GM12878 (cell line): ENCODE measurements at regions not wholly inside any gene's neighbourhood (a gene's known extent, or its start where the extent isn't known, plus 50 kb on each side); places are given as distances from the start of the nearest gene placed in this dataset.

Experiments
- ATF2 ChIP-seq: IDR thresholded peaks from 2 replicates; pipeline ENCODE4 v1.6.1; 2012; ENCODE audit warnings: low read length, inconsistent platforms
- ATF7 ChIP-seq: fragments of 450-650 bp; IDR thresholded peaks from 2 replicates; pipeline ENCODE4 v1.6.1; 2016; ENCODE audit warnings: low read depth, mild to moderate bottlenecking
- BACH1 ChIP-seq: fragments of 450-650 bp; IDR thresholded peaks from 2 replicates; pipeline ENCODE4 v1.6.1; 2017; ENCODE audit warnings: mild to moderate bottlenecking, borderline replicate concordance
- BHLHE40 ChIP-seq, 2 experiments: fragments of 450-650 bp in 1 of 2; IDR thresholded peaks; 2 replicates each; pipeline ENCODE4 v1.6.1; 2011 to 2017; ENCODE audit warnings: low read depth in 2 of 2, borderline replicate concordance in 1 of 2, improper control_type of control experiment in 1 of 2, low read length in 1 of 2, mild to moderate bottlenecking in 1 of 2
- CBX3 ChIP-seq: fragments of 200-600 bp; sonication (generic); IDR thresholded peaks from 2 replicates; pipeline ENCODE4 v1.6.1; 2016; ENCODE audit warnings: low read depth, borderline replicate concordance
- CHD2 ChIP-seq: IDR thresholded peaks from 2 replicates; pipeline ENCODE4 v1.6.1; 2011; ENCODE audit warnings: low read depth, low read length, improper control_type of control experiment, borderline replicate concordance
- E2F4 ChIP-seq: IDR thresholded peaks from 2 replicates; pipeline ENCODE4 v1.6.1; 2012; ENCODE audit warnings: low read depth, low read length, improper control_type of control experiment
- EED ChIP-seq: sonication (generic); IDR thresholded peaks from 2 replicates; pipeline ENCODE4 v1.6.1; 2016; ENCODE audit warnings: antibody characterized with exemption, low read depth
- HDAC6 ChIP-seq: fragments of 200-600 bp; sonication (generic); IDR thresholded peaks from one replicate; pipeline ENCODE4 v1.8.0; 2017; ENCODE audit warnings: antibody characterized with exemption; ENCODE audit not compliant: unreplicated experiment
- IKZF1 ChIP-seq: fragments of 450-650 bp; conservative IDR thresholded peaks from 2 replicates; pipeline ENCODE4 v1.6.1; 2017; ENCODE audit warnings: antibody characterized with exemption, mild to moderate bottlenecking
- IRF3 ChIP-seq: fragments of 450-650 bp; IDR thresholded peaks from 2 replicates; pipeline ENCODE4 v1.6.1; 2014; ENCODE audit warnings: mild to moderate bottlenecking
- IRF4 ChIP-seq: IDR thresholded peaks from 2 replicates; pipeline ENCODE4 v1.6.1; 2011; ENCODE audit warnings: low read depth, low read length
- KDM1A ChIP-seq: fragments of 200-600 bp; sonication (generic); IDR thresholded peaks from 2 replicates; pipeline ENCODE4 v1.6.1; 2016; ENCODE audit warnings: borderline replicate concordance
- MEF2A ChIP-seq: IDR thresholded peaks from 2 replicates; pipeline ENCODE4 v1.6.1; 2011; ENCODE audit warnings: low read depth, mild to moderate bottlenecking, low read length, moderate library complexity; ENCODE audit not compliant: insufficient read depth
- NFYB ChIP-seq: IDR thresholded peaks from 2 replicates; pipeline ENCODE4 v1.6.1; 2011; ENCODE audit warnings: low read depth, mild to moderate bottlenecking, low read length, improper control_type of control experiment, moderate library complexity; ENCODE audit not compliant: insufficient read depth
- PBX3 ChIP-seq: IDR thresholded peaks from 2 replicates; pipeline ENCODE4 v1.6.1; 2011; ENCODE audit warnings: mild to moderate bottlenecking, low read depth, low read length, moderate library complexity; ENCODE audit not compliant: insufficient replicate concordance
- PML ChIP-seq: IDR thresholded peaks from 2 replicates; pipeline ENCODE4 v1.6.1; 2012; ENCODE audit warnings: low read length, inconsistent platforms
- POLR2A ChIP-seq: IDR thresholded peaks from 2 replicates; pipeline ENCODE4 v1.6.1; 2011; ENCODE audit warnings: low read depth, mild to moderate bottlenecking, low read length
- SPI1 ChIP-seq: IDR thresholded peaks from 2 replicates; pipeline ENCODE4 v1.6.1; 2011; ENCODE audit warnings: low read depth, mild to moderate bottlenecking, low read length, moderate library complexity, borderline replicate concordance; ENCODE audit not compliant: insufficient read depth
- SRF ChIP-seq, 2 experiments: IDR thresholded peaks; 2 replicates each; pipeline ENCODE4 v1.6.1; 2011; ENCODE audit warnings: low read depth in 2 of 2, low read length in 2 of 2, mild to moderate bottlenecking in 1 of 2, moderate library complexity in 1 of 2
- TAF1 ChIP-seq: IDR thresholded peaks from 2 replicates; pipeline ENCODE4 v1.6.1; 2011; ENCODE audit warnings: mild to moderate bottlenecking, low read depth, low read length, borderline replicate concordance
- TCF7 ChIP-seq: IDR thresholded peaks from 2 replicates; pipeline ENCODE4 v1.6.1; 2014; ENCODE audit warnings: antibody characterized with exemption, borderline replicate concordance
- YBX1 ChIP-seq: fragments of 450-650 bp; IDR thresholded peaks from 2 replicates; pipeline ENCODE4 v1.6.1; 2016; ENCODE audit warnings: antibody characterized with exemption
- YY1 ChIP-seq: IDR thresholded peaks from 2 replicates; pipeline ENCODE4 v1.6.1; 2011; ENCODE audit warnings: low read depth, mild to moderate bottlenecking, low read length
- ZBTB40 ChIP-seq: fragments of 450-650 bp; IDR thresholded peaks from 2 replicates; pipeline ENCODE4 v1.6.1; 2016; ENCODE audit warnings: mild to moderate bottlenecking, moderate library complexity, borderline replicate concordance

GRCh38 chr4:170705907-170706306 lies 616.2 kb upstream of the AADAT start (continued):
- TF ChIP-seq EED = no peak
- TF ChIP-seq ATF2 = peak; percentile 61; the same call in 1 of the 2 replicates
- no peak for TF ChIP-seq PBX3
- TF ChIP-seq SRF (IDR thresholded peaks at IDR 0.05; ENCODE audit: low read depth in 2 of 2, low read length in 2 of 2) = no peak
- TF ChIP-seq CBX3 = no peak
- TF ChIP-seq ATF7 = peak; percentile 87
- TF ChIP-seq YBX1 = no peak
- TF ChIP-seq CHD2 = no peak
- no peak for TF ChIP-seq NFYB
- TF ChIP-seq YY1 = no peak
- no peak for TF ChIP-seq MEF2A
- peak; percentile 52; the same call in 1 of the 2 replicates for TF ChIP-seq BACH1
- TF ChIP-seq TAF1 = no peak
- no peak for TF ChIP-seq HDAC6
- TF ChIP-seq IRF4 = peak; percentile 70
- peak; percentile 58 for TF ChIP-seq IKZF1
- no peak for TF ChIP-seq SPI1
- TF ChIP-seq IRF3 = no peak
- no peak for TF ChIP-seq ZBTB40
- no peak for TF ChIP-seq KDM1A
- peak in 1 of 2 experiments; percentile 22; a peak in 1 of 4 replicates for TF ChIP-seq BHLHE40 (IDR thresholded peaks at IDR 0.05; ENCODE audit: borderline replicate concordance in 1 of 2, low read depth in 2 of 2, low read length in 1 of 2)
- TF ChIP-seq POLR2A = no peak
- TF ChIP-seq PML = no peak
- no peak for TF ChIP-seq E2F4
- TF ChIP-seq TCF7 = peak; percentile 98
